ENCODE measurements at regions not wholly inside any gene's neighbourhood (a gene's known extent, or its start where the extent isn't known, plus 50 kb on each side); places are given as distances from the start of the nearest gene placed in this dataset.

DNA sequence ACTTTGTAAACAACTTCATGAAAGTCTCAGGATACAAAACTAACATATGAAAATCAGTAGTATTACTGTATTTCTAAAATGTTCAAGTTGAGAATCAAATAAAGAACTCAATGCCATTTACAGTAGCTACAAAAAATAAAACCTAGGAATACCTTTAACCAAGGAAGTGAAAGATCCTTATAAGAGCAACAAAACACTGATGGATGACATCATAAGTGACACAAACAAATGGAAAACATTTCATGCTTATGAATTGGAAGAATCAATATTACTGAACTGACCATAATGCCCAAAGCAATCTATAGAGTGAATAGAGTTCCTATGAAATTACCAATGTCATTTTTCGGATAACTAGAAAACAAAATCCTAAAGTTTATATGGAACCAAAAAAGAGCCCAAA lies 1038.1 kb downstream of the SUCLG1 start:
- H3K27ac ChIP-seq (ENCODE audit: low read length) = no peak overlapping the region
- H3K9me3 ChIP-seq (ENCODE audit: control insufficient read depth, insufficient read depth, low read length) = no peaks in the 10 kb centered on the region
- no peak for DNase-seq (ENCODE audit: low read depth, low spot score)
- no peak overlapping the region for H3K4me3 ChIP-seq (ENCODE audit: low read length)
- H3K4me1 ChIP-seq (ENCODE audit: control insufficient read depth, insufficient read depth, low read length) = no peaks in the 10 kb centered on the region
- no peaks in the 10 kb centered on the region for H3K36me3 ChIP-seq (ENCODE audit: control insufficient read depth, insufficient read depth, low read length)
- no peaks in the 10 kb centered on the region for H3K27me3 ChIP-seq (ENCODE audit: control insufficient read depth, insufficient read depth, low read length)
- no CpG with 5 or more reads among the region's 1 CpG for WGBS (ENCODE audit: insufficient coverage, insufficient read length)

DNA sequence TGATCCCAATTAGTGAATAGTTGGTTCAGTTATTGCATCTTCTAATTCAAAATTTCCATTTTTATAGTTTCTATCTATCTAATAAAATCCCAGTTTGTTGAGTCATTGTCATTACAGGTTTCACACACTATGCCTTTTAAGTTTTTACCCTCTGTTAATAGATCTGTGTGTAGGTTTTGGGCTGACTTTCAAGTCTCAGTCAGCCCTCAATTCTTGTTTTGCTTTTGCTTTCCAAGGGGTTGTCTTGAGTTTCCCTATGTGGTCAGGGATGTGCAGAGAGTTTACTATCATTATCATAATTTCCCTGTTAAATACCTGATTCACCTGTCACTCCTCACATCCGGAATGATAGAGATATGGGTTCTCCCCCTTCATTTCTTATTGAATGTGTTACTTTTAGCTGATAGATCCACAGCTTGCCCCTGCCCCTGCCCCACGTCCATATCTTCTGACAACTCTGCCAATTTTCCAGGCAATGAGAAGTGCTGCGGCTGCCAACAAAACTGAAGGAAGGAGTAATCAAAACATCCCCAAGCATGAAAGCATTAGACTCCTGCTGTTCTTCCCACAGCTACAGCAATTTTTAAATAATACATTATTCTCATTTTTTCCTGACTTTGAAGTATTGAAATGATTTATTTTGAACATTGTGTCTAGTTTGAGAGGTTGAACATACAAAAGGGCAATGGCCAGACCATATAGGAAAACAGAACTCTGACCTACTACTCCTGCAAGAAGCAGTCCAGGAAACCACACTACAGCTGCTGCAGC lies 1064.8 kb downstream of the SUCLG1 start:
- Histone ChIP-seq H3K27ac (ENCODE audit: low read length) (no peak overlapping the region), H3K36me3 (ENCODE audit: control insufficient read depth, insufficient read depth, low read length) (no peaks in the 10 kb centered on the region), H3K27me3 (ENCODE audit: control insufficient read depth, insufficient read depth, low read length) (no peaks in the 10 kb centered on the region), H3K4me1 (ENCODE audit: control insufficient read depth, insufficient read depth, low read length) (no peaks in the 10 kb centered on the region), H3K9me3 (ENCODE audit: control insufficient read depth, insufficient read depth, low read length) (no peaks in the 10 kb centered on the region), H3K4me3 (ENCODE audit: low read length) (no peak overlapping the region)
- WGBS (ENCODE audit: insufficient coverage, insufficient read length) = no CpG with 5 or more reads among the region's 3 CpGs
- no peak for DNase-seq (ENCODE audit: low read depth, low spot score)

DNA sequence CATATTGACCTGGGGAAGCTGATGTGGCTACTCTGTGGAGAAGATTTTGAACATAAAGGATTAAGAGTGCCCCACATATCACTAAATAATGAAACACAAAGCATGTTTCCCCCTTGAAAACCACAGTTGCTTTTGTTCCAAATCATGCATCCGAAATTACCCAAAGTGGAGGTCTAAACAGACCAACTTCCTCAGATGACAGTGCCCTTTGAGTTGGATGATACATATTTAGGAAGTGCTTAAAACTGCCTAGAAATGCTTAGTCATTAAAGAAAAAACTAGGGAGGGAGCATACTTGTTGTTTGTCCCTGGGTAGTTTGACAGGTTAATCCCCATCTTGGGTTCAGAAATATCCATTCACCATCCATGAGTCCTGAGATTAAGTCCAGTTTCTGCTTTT lies 1070.3 kb downstream of the SUCLG1 start:
- no peaks in the 10 kb centered on the region for H3K36me3 ChIP-seq (ENCODE audit: control insufficient read depth, insufficient read depth, low read length)
- no peak overlapping the region for H3K4me3 ChIP-seq (ENCODE audit: low read length)
- H3K9me3 ChIP-seq (ENCODE audit: control insufficient read depth, insufficient read depth, low read length) = no peaks in the 10 kb centered on the region
- no peaks in the 10 kb centered on the region for H3K4me1 ChIP-seq (ENCODE audit: control insufficient read depth, insufficient read depth, low read length)
- no CpG with 5 or more reads among the region's 1 CpG for WGBS (ENCODE audit: insufficient coverage, insufficient read length)
- no peaks in the 10 kb centered on the region for H3K27me3 ChIP-seq (ENCODE audit: control insufficient read depth, insufficient read depth, low read length)
- H3K27ac ChIP-seq (ENCODE audit: low read length) = no peak overlapping the region
- no peak for DNase-seq (ENCODE audit: low read depth, low spot score)

DNA sequence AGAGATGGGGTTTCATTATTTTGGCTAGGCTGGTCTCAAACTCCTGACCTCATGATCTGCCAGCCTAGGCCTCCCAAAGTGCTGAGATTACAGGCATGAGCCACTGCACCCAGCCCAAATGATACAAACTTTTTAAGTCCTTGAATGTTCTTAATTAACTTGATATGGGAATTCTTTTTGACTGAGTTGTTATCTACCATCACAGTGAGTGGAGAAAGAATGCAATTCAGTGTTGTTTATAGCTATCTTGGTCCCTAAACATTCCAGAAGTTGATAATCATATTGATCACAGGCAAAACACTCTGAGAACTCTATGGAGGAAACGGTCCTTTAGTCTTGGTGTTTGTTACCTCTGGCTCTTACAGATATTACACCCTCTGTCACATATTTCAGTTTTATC lies 1072.5 kb downstream of the SUCLG1 start:
- H3K4me3 ChIP-seq (ENCODE audit: low read length) = no peak overlapping the region
- H3K27ac ChIP-seq (ENCODE audit: low read length) = no peak overlapping the region
- no peaks in the 10 kb centered on the region for H3K27me3 ChIP-seq (ENCODE audit: control insufficient read depth, insufficient read depth, low read length)
- no peaks in the 10 kb centered on the region for H3K4me1 ChIP-seq (ENCODE audit: control insufficient read depth, insufficient read depth, low read length)
- H3K9me3 ChIP-seq (ENCODE audit: control insufficient read depth, insufficient read depth, low read length) = no peaks in the 10 kb centered on the region
- no peaks in the 10 kb centered on the region for H3K36me3 ChIP-seq (ENCODE audit: control insufficient read depth, insufficient read depth, low read length)
- no peak for DNase-seq (ENCODE audit: low read depth, low spot score)
- WGBS (ENCODE audit: insufficient coverage, insufficient read length) = no CpG with 5 or more reads among the region's 1 CpG

DNA sequence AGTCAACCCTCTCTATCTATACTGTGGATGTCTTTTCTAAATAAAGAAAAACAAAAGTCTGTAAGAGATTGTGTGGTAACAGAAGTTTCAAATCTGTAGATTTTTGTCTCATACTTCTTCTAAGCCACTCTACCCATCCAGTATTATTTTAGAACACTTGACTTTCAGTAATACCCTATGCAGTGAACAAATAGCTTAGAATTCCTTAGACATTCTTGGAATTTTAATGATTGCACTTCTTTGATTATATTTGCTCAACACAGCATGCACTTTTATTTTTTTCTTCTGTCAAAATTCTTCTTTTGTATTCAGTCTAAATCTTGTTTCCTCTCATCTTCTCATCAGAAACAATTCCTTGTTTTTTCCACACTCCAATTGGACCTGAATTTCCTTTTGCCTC lies 1080.2 kb downstream of the SUCLG1 start:
- H3K27me3 ChIP-seq (ENCODE audit: control insufficient read depth, insufficient read depth, low read length) = no peaks in the 10 kb centered on the region
- no peaks in the 10 kb centered on the region for H3K4me1 ChIP-seq (ENCODE audit: control insufficient read depth, insufficient read depth, low read length)
- H3K4me3 ChIP-seq (ENCODE audit: low read length) = no peak overlapping the region
- DNase-seq (ENCODE audit: low read depth, low spot score) = no peak
- H3K27ac ChIP-seq (ENCODE audit: low read length) = no peak overlapping the region
- no peaks in the 10 kb centered on the region for H3K36me3 ChIP-seq (ENCODE audit: control insufficient read depth, insufficient read depth, low read length)
- no peaks in the 10 kb centered on the region; the same call in 1 of the 2 replicates for H3K9me3 ChIP-seq (ENCODE audit: control insufficient read depth, insufficient read depth, low read length)

DNA sequence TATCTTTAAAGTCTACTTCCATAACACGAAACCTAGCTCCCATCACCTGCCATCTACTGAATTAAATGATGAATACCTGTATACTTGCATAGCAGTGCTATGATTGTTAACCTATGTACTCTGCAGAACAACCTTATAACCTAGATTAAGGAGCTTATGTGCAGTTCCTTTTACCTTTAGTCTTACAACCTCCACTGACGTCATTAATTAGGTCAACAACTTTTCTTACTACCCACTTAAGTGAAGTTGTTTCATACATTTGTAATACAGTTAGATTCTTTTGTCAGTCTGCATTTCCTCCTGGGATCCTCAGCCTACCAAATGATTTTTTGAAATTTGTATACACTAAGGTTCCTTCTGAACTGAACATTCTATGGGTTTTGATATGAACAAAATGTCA lies 1082.3 kb downstream of the SUCLG1 start:
- no peaks in the 10 kb centered on the region for H3K27me3 ChIP-seq (ENCODE audit: control insufficient read depth, insufficient read depth, low read length)
- H3K4me3 ChIP-seq (ENCODE audit: low read length) = no peak overlapping the region
- H3K9me3 ChIP-seq (ENCODE audit: control insufficient read depth, insufficient read depth, low read length) = no peaks in the 10 kb centered on the region; the same call in 1 of the 2 replicates
- WGBS (ENCODE audit: insufficient coverage, insufficient read length) = no CpG with 5 or more reads among the region's 2 CpGs
- H3K4me1 ChIP-seq (ENCODE audit: control insufficient read depth, insufficient read depth, low read length) = no peaks in the 10 kb centered on the region
- no peaks in the 10 kb centered on the region for H3K36me3 ChIP-seq (ENCODE audit: control insufficient read depth, insufficient read depth, low read length)
- no peak for DNase-seq (ENCODE audit: low read depth, low spot score)
- no peak overlapping the region for H3K27ac ChIP-seq (ENCODE audit: low read length)

DNA sequence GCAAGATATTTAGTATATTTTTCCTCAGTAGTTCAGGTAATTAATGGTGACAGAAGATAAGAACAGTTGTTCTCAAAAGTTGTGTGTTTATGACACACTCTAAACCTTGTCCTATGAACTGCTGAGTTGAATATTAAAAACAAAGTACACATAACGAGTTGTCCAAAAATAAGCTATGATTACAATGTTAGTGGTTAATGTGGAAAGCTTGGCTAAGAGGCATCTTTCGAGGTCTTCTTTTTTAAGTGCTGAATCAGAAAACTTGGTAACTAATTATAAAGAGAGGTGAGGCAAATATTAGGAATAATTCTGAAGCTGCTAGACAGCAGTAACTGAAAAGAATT lies 1088.7 kb downstream of the SUCLG1 start:
- Histone ChIP-seq H3K27ac (ENCODE audit: low read length) (no peak overlapping the region), H3K36me3 (ENCODE audit: control insufficient read depth, insufficient read depth, low read length) (no peaks in the 10 kb centered on the region), H3K4me3 (ENCODE audit: low read length) (no peak overlapping the region), H3K9me3 (ENCODE audit: control insufficient read depth, insufficient read depth, low read length) (no peaks in the 10 kb centered on the region), H3K27me3 (ENCODE audit: control insufficient read depth, insufficient read depth, low read length) (no peaks in the 10 kb centered on the region), H3K4me1 (ENCODE audit: control insufficient read depth, insufficient read depth, low read length) (no peaks in the 10 kb centered on the region)
- DNase-seq (ENCODE audit: low read depth, low spot score) = no peak
- WGBS (ENCODE audit: insufficient coverage, insufficient read length) = no CpG with 5 or more reads among the region's 2 CpGs

DNA sequence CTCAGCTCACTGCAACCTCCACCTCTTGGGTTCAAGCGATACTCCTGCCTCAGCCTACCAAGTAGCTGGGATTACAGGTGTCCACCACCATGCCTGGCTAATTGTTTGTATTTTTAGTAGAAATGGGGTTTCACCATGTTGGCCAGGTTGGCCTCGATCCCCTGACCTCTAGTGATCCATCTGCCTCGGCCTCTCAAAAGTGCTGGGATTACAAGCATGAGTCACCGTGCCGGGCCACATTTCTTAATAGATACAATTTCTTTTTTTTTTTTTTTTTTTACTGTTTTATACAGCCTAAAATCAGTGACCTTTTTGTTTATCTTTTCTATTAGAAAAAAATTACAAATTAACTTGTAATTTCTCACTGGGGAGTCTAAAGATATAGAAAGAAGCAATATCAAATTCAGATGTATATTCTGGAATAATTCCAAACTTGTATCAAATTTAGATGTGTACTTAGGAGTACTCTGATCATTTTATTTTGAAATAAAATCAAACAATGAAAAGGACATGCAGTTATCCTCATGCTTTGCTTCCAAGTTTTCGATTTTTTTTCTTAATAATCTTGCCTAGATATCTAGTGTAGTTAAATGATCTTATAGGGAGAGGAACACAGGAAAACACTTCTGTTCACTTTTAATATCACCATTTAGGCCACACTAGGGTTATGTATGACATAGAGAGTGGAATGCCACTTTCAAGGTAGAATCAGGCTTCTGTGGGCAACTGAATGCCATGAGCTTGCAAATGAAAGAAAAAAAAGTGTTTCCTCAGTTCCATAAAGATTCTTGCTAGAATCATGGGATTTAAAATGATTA lies 1089.3 kb downstream of the SUCLG1 start:
- Histone ChIP-seq H3K36me3 (ENCODE audit: control insufficient read depth, insufficient read depth, low read length) (no peaks in the 10 kb centered on the region), H3K4me3 (ENCODE audit: low read length) (no peak overlapping the region), H3K27me3 (ENCODE audit: control insufficient read depth, insufficient read depth, low read length) (no peaks in the 10 kb centered on the region), H3K9me3 (ENCODE audit: control insufficient read depth, insufficient read depth, low read length) (no peaks in the 10 kb centered on the region), H3K27ac (ENCODE audit: low read length) (no peak overlapping the region), H3K4me1 (ENCODE audit: control insufficient read depth, insufficient read depth, low read length) (no peaks in the 10 kb centered on the region)
- no CpG with 5 or more reads among the region's 6 CpGs for WGBS (ENCODE audit: insufficient coverage, insufficient read length)
- no peak for DNase-seq (ENCODE audit: low read depth, low spot score)

DNA sequence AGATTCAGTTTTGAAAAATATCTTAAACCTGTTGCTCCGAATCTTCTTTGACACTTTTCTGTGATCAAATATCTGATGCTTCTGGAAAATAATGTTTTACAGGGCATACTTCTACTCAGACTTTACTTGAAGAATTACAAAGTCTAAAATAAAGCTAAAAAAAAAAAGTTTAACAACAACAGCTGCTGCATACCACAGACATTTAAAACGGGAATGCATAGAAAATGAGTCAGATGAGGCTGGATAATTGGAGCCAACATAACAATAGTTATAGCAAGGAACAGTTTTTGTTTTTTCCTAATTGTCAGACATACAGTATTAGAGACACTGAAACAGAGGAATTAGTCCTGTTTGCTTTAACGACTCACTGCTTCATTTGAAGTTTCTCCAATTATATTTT lies 1090.2 kb downstream of the SUCLG1 start:
- Histone ChIP-seq H3K9me3 (ENCODE audit: control insufficient read depth, insufficient read depth, low read length) (no peaks in the 10 kb centered on the region), H3K4me3 (ENCODE audit: low read length) (no peak overlapping the region), H3K36me3 (ENCODE audit: control insufficient read depth, insufficient read depth, low read length) (no peaks in the 10 kb centered on the region), H3K27me3 (ENCODE audit: control insufficient read depth, insufficient read depth, low read length) (no peaks in the 10 kb centered on the region), H3K27ac (ENCODE audit: low read length) (no peak overlapping the region), H3K4me1 (ENCODE audit: control insufficient read depth, insufficient read depth, low read length) (no peaks in the 10 kb centered on the region)
- no CpG with 5 or more reads among the region's 3 CpGs for WGBS (ENCODE audit: insufficient coverage, insufficient read length)
- DNase-seq (ENCODE audit: low read depth, low spot score) = no peak

DNA sequence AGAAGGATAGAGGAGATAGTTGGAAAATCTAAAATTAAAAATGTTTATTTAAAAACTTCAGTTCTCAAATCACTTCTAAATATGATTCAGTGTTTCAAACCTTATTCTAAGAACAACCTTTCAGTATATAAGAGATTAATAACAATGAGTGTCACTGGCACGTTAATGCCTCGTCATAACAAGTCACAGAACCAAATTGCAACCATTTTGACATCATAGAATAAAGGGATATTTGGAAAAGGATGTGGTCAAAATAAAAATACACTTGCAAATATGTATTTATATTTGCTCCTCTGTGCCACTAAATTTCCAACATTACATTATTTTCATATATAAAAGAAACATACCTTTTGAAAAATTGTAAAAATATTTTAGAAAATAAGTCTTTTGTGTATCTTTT lies 1090.6 kb downstream of the SUCLG1 start:
- no CpG with 5 or more reads among the region's 2 CpGs for WGBS (ENCODE audit: insufficient coverage, insufficient read length)
- H3K4me1 ChIP-seq (ENCODE audit: control insufficient read depth, insufficient read depth, low read length) = no peaks in the 10 kb centered on the region
- H3K36me3 ChIP-seq (ENCODE audit: control insufficient read depth, insufficient read depth, low read length) = no peaks in the 10 kb centered on the region
- no peak overlapping the region for H3K27ac ChIP-seq (ENCODE audit: low read length)
- H3K4me3 ChIP-seq (ENCODE audit: low read length) = no peak overlapping the region
- DNase-seq (ENCODE audit: low read depth, low spot score) = no peak
- H3K9me3 ChIP-seq (ENCODE audit: control insufficient read depth, insufficient read depth, low read length) = no peaks in the 10 kb centered on the region
- no peaks in the 10 kb centered on the region for H3K27me3 ChIP-seq (ENCODE audit: control insufficient read depth, insufficient read depth, low read length)

DNA sequence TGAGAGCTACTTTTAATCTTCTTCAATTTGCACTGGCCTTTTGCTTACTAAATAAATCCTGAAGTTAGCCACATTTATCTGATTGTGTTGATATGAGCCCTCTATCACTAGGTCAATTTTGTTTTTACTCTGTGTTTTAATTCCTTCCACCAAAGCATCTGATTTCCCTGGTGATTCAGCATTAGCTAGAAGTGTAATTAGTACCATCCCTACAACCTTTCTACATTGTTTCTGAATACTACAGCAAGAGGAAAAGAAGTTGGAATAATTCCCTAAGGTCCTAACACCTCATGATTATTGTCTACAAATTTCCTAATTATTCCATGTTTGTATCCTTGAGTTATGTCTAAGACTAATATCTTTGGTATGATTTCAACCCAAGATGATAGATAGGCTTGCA lies 1093.6 kb downstream of the SUCLG1 start:
- H3K4me3 ChIP-seq (ENCODE audit: low read length) = no peak overlapping the region
- DNase-seq (ENCODE audit: low read depth, low spot score) = no peak

More for the DNA sequence above, 1093.6 kb downstream of the SUCLG1 start:
- Histone ChIP-seq H3K4me1 (ENCODE audit: control insufficient read depth, insufficient read depth, low read length) (no peaks in the 10 kb centered on the region), H3K27ac (ENCODE audit: low read length) (no peak overlapping the region), H3K27me3 (ENCODE audit: control insufficient read depth, insufficient read depth, low read length) (no peaks in the 10 kb centered on the region), H3K9me3 (ENCODE audit: control insufficient read depth, insufficient read depth, low read length) (no peaks in the 10 kb centered on the region), H3K36me3 (ENCODE audit: control insufficient read depth, insufficient read depth, low read length) (no peaks in the 10 kb centered on the region)

All from iPS DF 6.9 (cell line).